Activated CD4-positive, alpha-beta memory T cell treated with anti-CD3 and anti-CD28 coated beads for 36 hours (primary cell): ENCODE measurements at regions not wholly inside any gene's neighbourhood (a gene's known extent, or its start where the extent isn't known, plus 50 kb on each side); places are given as distances from the start of the nearest gene placed in this dataset.

Experiments used
- CTCF ChIA-PET: fragments of 350-600 bp; sonication (Branson Sonifier 250); formaldehyde crosslinking; loops from one replicate; lab custom pipeline; 2021; ENCODE audit warnings: antibody characterized with exemption, inconsistent platforms; lab: Charles Lee
- POLR2A ChIA-PET: fragments of 350-600 bp; sonication (Branson Sonifier 250); formaldehyde crosslinking; loops from one replicate; lab custom pipeline; 2021; ENCODE audit warnings: antibody characterized with exemption; lab: Charles Lee
- DNase-seq: peaks from one replicate; pipeline ENCODE4 v3.0.0-alpha.2; 2020
- H3K27ac Mint-ChIP-seq: one replicate; pipeline ENCODE4 v1.8.0; 2021; ENCODE audit warnings: mixed read lengths
- H3K27me3 Mint-ChIP-seq: one replicate; pipeline ENCODE4 v1.8.0; 2021; ENCODE audit warnings: mixed read lengths
- H3K36me3 Mint-ChIP-seq: one replicate; pipeline ENCODE4 v1.8.0; 2021; ENCODE audit warnings: mixed read lengths
- H3K4me1 Mint-ChIP-seq: one replicate; pipeline ENCODE4 v1.8.0; 2021; ENCODE audit warnings: low read depth, mixed read lengths
- H3K4me3 Mint-ChIP-seq: one replicate; pipeline ENCODE4 v1.8.0; 2021; ENCODE audit warnings: mild to moderate bottlenecking, mixed read lengths
- H3K9me3 Mint-ChIP-seq: one replicate; pipeline ENCODE4 v1.8.0; 2021; ENCODE audit warnings: mixed read lengths
- intact Hi-C: fragments of 100-400 bp; cut with micrococcal nuclease; formaldehyde crosslinking; loops from one replicate; pipeline ENCODE4 v1.15.1; 2023

DNA sequence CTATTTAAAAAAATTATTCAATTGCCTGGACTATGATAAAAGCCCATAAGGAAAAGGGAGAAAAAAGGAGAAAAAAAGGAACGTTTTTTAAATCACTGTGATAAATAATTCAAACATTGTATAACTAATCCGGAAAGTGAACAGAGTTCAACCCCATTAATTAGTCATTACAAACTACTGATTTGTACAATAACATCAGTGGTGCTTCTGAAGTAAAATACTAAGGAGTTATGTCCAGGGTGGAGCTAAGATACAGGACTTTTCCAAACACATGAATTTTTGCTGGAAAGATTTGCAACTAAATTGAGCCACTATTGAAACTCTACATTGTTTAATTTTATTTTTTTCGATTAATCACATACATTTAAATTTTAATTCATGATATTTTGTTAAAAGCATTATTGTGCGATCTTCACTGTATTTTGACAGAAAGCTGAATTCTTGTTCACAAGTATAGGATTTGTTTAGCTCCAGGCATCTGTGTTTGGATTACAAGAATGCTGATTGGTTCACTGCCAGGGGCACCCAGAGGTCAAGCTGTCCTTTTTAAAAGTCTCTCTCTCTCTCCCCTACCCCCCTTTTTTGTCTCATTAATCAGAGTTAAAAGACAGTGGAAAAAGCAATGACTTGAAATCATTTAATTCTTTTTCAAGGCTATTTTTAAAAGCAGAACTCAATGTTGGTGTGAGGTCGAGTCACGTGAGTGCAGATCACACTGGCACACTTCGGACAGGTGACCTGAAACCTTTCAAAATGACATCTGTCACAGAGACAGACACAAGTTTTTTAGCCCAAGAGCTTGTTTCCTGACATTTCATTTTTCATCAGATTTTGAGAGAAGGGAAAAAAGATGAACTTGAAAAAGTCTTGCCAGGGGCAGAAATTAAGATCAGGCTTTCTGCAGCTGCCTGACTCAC is 387.3 kb downstream of the NR2F1-AS1 start:
- CTCF ChIA-PET, result no interaction called here
- DNase-seq, result no peak
- H3K27me3 Mint-ChIP-seq, result no peaks in the 10 kb centered on the region
- no peak overlapping the region for H3K4me3 Mint-ChIP-seq
- POLR2A ChIA-PET, result no interaction called here
- no peak overlapping the region for H3K27ac Mint-ChIP-seq
- no peaks in the 10 kb centered on the region for H3K4me1 Mint-ChIP-seq
- intact Hi-C loops, result no loop called here
- H3K9me3 Mint-ChIP-seq, result no peaks in the 10 kb centered on the region
- no peaks in the 10 kb centered on the region for H3K36me3 Mint-ChIP-seq

- Mint-ChIP-seq H3K4me3 (no peak overlapping the region), H3K27ac (no peak overlapping the region), H3K9me3 (no peaks in the 10 kb centered on the region), H3K36me3 (no peaks in the 10 kb centered on the region), H3K27me3 (no peaks in the 10 kb centered on the region), H3K4me1 (no peaks in the 10 kb centered on the region)
- intact Hi-C loops, result no loop called here
- ChIA-PET CTCF (no interaction called here), POLR2A (no interaction called here)
- no peak for DNase-seq
Observed at GRCh38 chr5:93192683-93193082, 388.3 kb downstream of the NR2F1-AS1 start.

DNA sequence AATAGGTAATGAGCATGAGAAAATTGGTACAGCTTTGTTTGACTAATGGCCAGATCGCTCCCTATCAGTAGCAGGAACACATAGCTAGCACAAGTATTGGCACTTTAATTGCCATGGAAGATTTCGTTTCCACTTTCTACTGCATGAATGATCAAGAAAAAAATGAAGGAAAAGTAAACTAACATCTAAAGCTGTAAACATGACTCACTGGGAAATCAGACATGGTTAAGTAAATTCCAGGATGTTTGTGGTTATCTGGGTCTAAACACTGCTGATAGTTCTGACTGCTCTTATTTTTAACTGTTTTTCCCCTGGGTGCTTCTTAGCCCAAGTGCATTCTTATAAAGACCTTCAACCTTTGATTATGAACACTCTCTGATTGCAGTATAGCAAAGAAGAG is 388.9 kb downstream of the NR2F1-AS1 start:
- intact Hi-C loops, result no loop called here
- H3K27ac Mint-ChIP-seq, result no peak overlapping the region
- POLR2A ChIA-PET, result no interaction called here

DNA sequence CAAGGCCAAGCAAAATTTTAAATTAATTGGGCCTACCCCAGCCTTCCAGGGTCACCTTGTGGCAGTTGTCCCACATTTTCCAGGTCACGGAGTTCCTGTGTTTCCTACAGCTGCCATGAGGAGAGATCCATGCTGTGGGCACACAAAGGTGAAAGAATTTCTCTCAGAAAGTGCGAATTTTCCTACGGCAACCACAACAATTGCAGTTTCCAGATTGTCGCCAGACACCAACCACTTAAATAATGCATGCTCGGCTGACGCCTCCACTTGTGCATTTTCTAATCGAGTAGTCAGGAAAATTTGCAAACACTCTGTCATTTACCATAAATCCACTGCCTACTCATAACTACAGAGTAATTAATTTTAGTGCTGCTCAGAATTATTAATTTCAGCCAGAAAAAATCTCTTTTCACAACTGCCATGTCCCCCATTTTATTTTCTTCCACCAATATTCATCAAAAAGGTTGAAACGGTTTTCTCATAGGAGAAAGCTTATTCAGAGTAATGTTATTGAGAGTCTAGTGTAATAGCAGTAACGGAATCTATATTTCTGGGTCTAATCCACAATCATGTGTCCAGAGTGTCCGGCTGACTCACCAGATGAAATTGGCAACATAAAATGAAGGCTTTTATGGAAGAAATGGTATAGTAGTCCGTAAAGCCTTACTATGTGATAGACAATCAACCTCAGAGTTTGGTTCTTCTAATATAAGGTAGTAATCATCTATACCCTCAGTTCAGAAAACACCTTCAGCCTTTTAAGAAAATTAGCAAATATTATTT is 389.8 kb downstream of the NR2F1-AS1 start:
- ChIA-PET POLR2A (no interaction called here), CTCF (interaction anchor here (0.6 kb wide), 1 partner anchor 707 kb away, joined by 3 read pairs; no protein-coding TSS in a partner anchor)
- H3K27me3 Mint-ChIP-seq, result no peaks in the 10 kb centered on the region
- H3K27ac Mint-ChIP-seq, result no peak overlapping the region
- no peak for DNase-seq
- intact Hi-C loops, result no loop called here
- H3K36me3 Mint-ChIP-seq, result no peaks in the 10 kb centered on the region
- no peaks in the 10 kb centered on the region for H3K4me1 Mint-ChIP-seq
- H3K9me3 Mint-ChIP-seq, result no peaks in the 10 kb centered on the region
- no peak overlapping the region for H3K4me3 Mint-ChIP-seq

More for the DNA sequence above, 388.9 kb downstream of the NR2F1-AS1 start:
- H3K36me3 Mint-ChIP-seq, result no peaks in the 10 kb centered on the region
- no peak for DNase-seq
- CTCF ChIA-PET, result no interaction called here
- no peak overlapping the region for H3K4me3 Mint-ChIP-seq
- H3K4me1 Mint-ChIP-seq, result no peaks in the 10 kb centered on the region
- no peaks in the 10 kb centered on the region for H3K27me3 Mint-ChIP-seq
- H3K9me3 Mint-ChIP-seq, result no peaks in the 10 kb centered on the region

GRCh38 chr5:93189707-93190120 is 391.3 kb downstream of the NR2F1-AS1 start:
- Mint-ChIP-seq H3K9me3 (no peaks in the 10 kb centered on the region), H3K36me3 (no peaks in the 10 kb centered on the region), H3K4me3 (no peak overlapping the region), H3K27me3 (no peaks in the 10 kb centered on the region), H3K4me1 (no peaks in the 10 kb centered on the region), H3K27ac (no peak overlapping the region)
- ChIA-PET CTCF (no interaction called here), POLR2A (no interaction called here)
- DNase-seq, result no peak
- intact Hi-C loops, result no loop called here

DNA sequence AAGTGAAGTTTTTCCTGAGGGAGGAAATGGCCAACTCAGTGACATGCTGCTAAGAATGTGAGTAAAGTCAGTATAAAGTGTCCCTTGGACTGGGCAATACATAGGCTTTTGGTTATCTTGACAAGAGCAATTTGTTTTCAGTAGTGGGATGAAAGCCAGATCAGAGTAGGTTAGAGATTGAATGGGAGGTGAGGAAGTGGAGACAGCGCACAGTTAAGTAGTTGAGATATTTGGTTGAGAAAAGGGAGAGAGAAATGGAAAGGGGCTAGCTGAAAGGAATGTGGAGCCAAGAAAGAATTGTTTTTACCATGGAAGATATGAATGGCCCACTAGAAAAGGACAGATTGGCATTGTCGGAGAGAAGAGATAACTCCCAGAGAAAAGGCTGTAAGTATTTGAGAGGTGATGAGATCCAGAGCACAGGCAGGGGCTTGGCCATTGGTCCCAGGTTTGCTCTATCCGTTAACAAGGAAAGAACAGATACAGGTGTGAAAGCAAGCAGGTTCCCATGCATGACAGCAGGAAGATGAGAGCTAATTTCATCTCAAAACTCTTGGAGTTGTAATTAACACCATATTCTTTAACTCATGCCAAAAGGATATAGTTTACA is 392.0 kb downstream of the NR2F1-AS1 start:
- H3K36me3 Mint-ChIP-seq, result no peaks in the 10 kb centered on the region
- no peaks in the 10 kb centered on the region for H3K9me3 Mint-ChIP-seq
- H3K4me1 Mint-ChIP-seq, result no peaks in the 10 kb centered on the region
- no peak overlapping the region for H3K4me3 Mint-ChIP-seq
- no peak overlapping the region for H3K27ac Mint-ChIP-seq
- no peak for DNase-seq
- H3K27me3 Mint-ChIP-seq, result no peaks in the 10 kb centered on the region
- intact Hi-C loops, result no loop called here
- CTCF ChIA-PET, result no interaction called here
- POLR2A ChIA-PET, result no interaction called here

GRCh38 chr5:93186076-93186682 is 394.8 kb downstream of the NR2F1-AS1 start:
- ChIA-PET CTCF (no interaction called here), POLR2A (no interaction called here)
- Mint-ChIP-seq H3K36me3 (no peaks in the 10 kb centered on the region), H3K4me3 (no peak overlapping the region), H3K27me3 (no peaks in the 10 kb centered on the region), H3K27ac (no peak overlapping the region), H3K9me3 (no peaks in the 10 kb centered on the region), H3K4me1 (no peaks in the 10 kb centered on the region)
- intact Hi-C loops, result no loop called here
- no peak for DNase-seq

DNA sequence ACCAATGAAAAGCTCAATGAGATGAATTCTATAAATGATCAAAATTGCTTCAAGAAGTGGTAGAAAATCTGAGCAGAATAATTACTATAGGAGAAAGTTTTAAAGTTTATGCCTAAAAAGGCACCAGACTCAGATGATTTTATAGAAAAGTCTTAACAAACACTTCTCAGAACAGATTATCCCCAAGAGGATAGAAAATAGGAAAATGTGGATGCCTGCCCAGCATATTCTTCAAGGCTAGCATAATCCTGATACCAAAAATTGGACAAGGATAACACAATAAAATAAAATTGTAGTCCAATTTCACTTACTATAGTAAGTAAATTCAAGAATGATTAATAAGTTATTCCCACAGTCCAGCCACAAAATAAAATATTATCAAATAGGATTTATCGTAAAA is 397.0 kb downstream of the NR2F1-AS1 start:
- Mint-ChIP-seq H3K4me3 (no peak overlapping the region), H3K36me3 (no peaks in the 10 kb centered on the region), H3K9me3 (no peaks in the 10 kb centered on the region), H3K27ac (no peak overlapping the region), H3K4me1 (no peaks in the 10 kb centered on the region), H3K27me3 (no peaks in the 10 kb centered on the region)
- DNase-seq, result no peak
- ChIA-PET POLR2A (no interaction called here), CTCF (no interaction called here)
- intact Hi-C loops, result no loop called here

- no peak for DNase-seq
- H3K4me3 Mint-ChIP-seq, result no peak overlapping the region
- no peaks in the 10 kb centered on the region for H3K36me3 Mint-ChIP-seq
- H3K27ac Mint-ChIP-seq, result no peak overlapping the region
- no peaks in the 10 kb centered on the region for H3K9me3 Mint-ChIP-seq
- ChIA-PET POLR2A (no interaction called here), CTCF (no interaction called here)
- no peaks in the 10 kb centered on the region for H3K27me3 Mint-ChIP-seq
- intact Hi-C loops, result no loop called here
- no peaks in the 10 kb centered on the region for H3K4me1 Mint-ChIP-seq
Observed at GRCh38 chr5:93179466-93179865, 401.6 kb downstream of the NR2F1-AS1 start.

- Mint-ChIP-seq H3K36me3 (no peaks in the 10 kb centered on the region), H3K27me3 (no peaks in the 10 kb centered on the region), H3K4me3 (no peak overlapping the region), H3K9me3 (peaks cover 2% of the 10 kb centered on the region), H3K27ac (no peak overlapping the region), H3K4me1 (no peaks in the 10 kb centered on the region)
- ChIA-PET CTCF (no interaction called here), POLR2A (no interaction called here)
- intact Hi-C loops, result no loop called here
- DNase-seq, result no peak
Observed at GRCh38 chr5:93174930-93175329, 406.1 kb downstream of the NR2F1-AS1 start.

DNA sequence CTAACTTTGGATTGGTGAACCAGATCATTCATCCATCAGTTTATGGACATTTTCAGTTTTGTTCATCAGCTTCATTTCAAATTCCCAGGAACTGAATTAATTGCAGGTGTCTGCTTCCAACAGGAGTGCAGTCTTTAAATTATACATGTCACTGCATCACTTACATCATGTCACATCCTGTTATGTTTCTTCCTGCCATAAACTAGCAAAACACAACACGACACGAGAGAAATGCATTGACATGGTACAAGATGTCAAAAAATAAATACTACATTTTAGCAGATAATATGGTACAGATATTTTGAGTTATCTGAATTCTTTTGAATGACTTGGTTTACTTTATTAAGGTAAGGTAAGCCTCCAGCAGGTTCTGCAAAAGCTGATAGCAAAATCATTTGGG is 415.5 kb downstream of the NR2F1-AS1 start:
- Mint-ChIP-seq H3K27ac (no peak overlapping the region), H3K4me3 (no peak overlapping the region), H3K27me3 (no peaks in the 10 kb centered on the region), H3K36me3 (no peaks in the 10 kb centered on the region), H3K9me3 (no peaks in the 10 kb centered on the region), H3K4me1 (no peaks in the 10 kb centered on the region)
- intact Hi-C loops, result no loop called here
- ChIA-PET POLR2A (no interaction called here), CTCF (no interaction called here)
- no peak for DNase-seq

DNA sequence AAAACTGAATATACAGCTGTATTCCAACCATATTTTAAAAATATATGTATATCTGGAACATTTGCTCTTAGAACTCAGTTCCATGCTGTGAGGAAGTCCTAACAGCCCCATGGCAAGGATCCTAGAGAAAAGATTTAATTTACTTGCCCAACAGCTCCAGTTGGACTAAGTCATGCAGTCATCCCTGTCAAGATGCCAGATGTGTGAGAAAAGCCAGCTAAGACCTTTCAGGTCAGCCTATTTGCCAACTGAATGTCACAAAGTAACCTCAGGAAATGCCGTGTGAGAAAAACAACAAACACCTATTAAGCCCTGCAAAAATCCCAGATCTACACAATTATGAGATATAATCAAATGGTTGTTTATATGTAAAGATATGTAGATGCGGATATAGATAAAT is 416.3 kb downstream of the NR2F1-AS1 start:
- ChIA-PET CTCF (no interaction called here), POLR2A (no interaction called here)
- Mint-ChIP-seq H3K27me3 (no peaks in the 10 kb centered on the region), H3K27ac (no peak overlapping the region), H3K36me3 (no peaks in the 10 kb centered on the region), H3K4me1 (no peaks in the 10 kb centered on the region), H3K4me3 (no peak overlapping the region), H3K9me3 (no peaks in the 10 kb centered on the region)
- intact Hi-C loops, result no loop called here
- DNase-seq, result no peak
